ENCODE measurements at regions not wholly inside any gene's neighbourhood (a gene's known extent, or its start where the extent isn't known, plus 50 kb on each side); places are given as distances from the start of the nearest gene placed in this dataset.

DNA sequence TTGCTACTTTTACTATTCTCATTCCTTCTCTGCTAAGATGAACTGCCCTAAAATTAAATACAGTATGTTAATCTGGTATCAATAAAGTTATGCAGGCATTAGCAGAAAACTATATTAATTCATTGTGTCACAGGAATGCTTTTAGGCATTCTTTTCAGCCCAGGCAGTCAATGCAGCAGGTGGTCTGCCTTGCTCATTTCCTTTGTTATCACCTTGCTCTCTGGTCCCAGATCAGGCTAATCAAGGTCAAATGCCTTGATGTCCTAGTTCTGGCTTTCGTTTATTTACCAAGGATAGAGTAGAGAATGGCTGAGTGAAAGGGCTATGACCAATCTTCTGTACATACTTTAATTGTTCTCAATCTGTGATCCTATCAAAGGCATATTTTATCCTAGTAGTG lies 1023.6 kb downstream of the TMEM182 start:
- Histone ChIP-seq H3K27me3 (no peaks in the 10 kb centered on the region), H3K36me3 (no peaks in the 10 kb centered on the region), H3K4me3 (no peak overlapping the region), H3K9me3 (no peaks in the 10 kb centered on the region), H3K4me1 (no peaks in the 10 kb centered on the region), H3K27ac (no peak overlapping the region)
- no peak for DNase-seq
- no peak for TF ChIP-seq POLR2A (IDR thresholded peaks at IDR 0.05)
- TF ChIP-seq CTCF (IDR thresholded peaks at IDR 0.05) = no peak

DNA sequence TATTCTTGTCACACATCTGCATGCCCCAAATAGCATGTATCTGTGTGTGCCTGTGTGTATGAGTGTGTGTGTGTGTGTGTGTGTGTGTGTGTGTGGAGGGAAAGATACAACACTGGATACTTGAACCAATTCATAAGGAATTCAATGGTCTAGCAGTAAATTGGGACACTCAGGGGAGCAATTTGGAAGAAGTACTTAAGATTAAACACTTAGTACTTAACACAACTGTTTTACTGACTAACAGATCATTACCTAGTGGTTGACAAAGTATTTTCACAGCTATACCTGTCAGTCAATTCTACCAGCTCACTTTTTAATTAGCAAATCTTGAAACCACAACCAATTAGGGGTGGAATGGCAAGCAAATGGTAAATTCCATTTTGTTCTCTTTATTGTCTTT lies 1024.1 kb downstream of the TMEM182 start:
- Histone ChIP-seq H3K9me3 (no peaks in the 10 kb centered on the region), H3K27ac (no peak overlapping the region), H3K36me3 (no peaks in the 10 kb centered on the region), H3K4me3 (no peak overlapping the region), H3K4me1 (no peaks in the 10 kb centered on the region), H3K27me3 (no peaks in the 10 kb centered on the region)
- no peak for DNase-seq
- no peak for TF ChIP-seq POLR2A (IDR thresholded peaks at IDR 0.05)
- no peak for TF ChIP-seq CTCF (IDR thresholded peaks at IDR 0.05)

GRCh38 chr2:103788389-103788788 lies 1026.6 kb downstream of the TMEM182 start:
- Histone ChIP-seq H3K4me3 (no peak overlapping the region), H3K4me1 (no peaks in the 10 kb centered on the region), H3K27ac (no peak overlapping the region), H3K9me3 (no peaks in the 10 kb centered on the region), H3K36me3 (no peaks in the 10 kb centered on the region), H3K27me3 (no peaks in the 10 kb centered on the region)
- DNase-seq = no peak
- no peak for TF ChIP-seq CTCF (IDR thresholded peaks at IDR 0.05)
- TF ChIP-seq POLR2A (IDR thresholded peaks at IDR 0.05) = no peak

- no peak for TF ChIP-seq CTCF (IDR thresholded peaks at IDR 0.05)
- TF ChIP-seq POLR2A (IDR thresholded peaks at IDR 0.05) = no peak
- Histone ChIP-seq H3K9me3 (no peaks in the 10 kb centered on the region), H3K36me3 (no peaks in the 10 kb centered on the region), H3K4me3 (no peak overlapping the region), H3K27me3 (no peaks in the 10 kb centered on the region), H3K4me1 (no peaks in the 10 kb centered on the region), H3K27ac (no peak overlapping the region)
- no peak for DNase-seq
Measured at GRCh38 chr2:103788951-103789350, 1027.1 kb downstream of the TMEM182 start.

GRCh38 chr2:103789381-103790095 lies 1027.7 kb downstream of the TMEM182 start:
- no peaks in the 10 kb centered on the region for H3K4me1 ChIP-seq
- no peak for DNase-seq
- H3K9me3 ChIP-seq = no peaks in the 10 kb centered on the region
- H3K36me3 ChIP-seq = no peaks in the 10 kb centered on the region
- no peaks in the 10 kb centered on the region for H3K27me3 ChIP-seq
- TF ChIP-seq POLR2A (IDR thresholded peaks at IDR 0.05) (no peak), CTCF (IDR thresholded peaks at IDR 0.05) (no peak)
- no peak overlapping the region for H3K27ac ChIP-seq
- no peak overlapping the region for H3K4me3 ChIP-seq

- Histone ChIP-seq H3K4me1 (no peaks in the 10 kb centered on the region), H3K36me3 (no peaks in the 10 kb centered on the region), H3K9me3 (no peaks in the 10 kb centered on the region), H3K27ac (no peak overlapping the region), H3K27me3 (no peaks in the 10 kb centered on the region), H3K4me3 (no peak overlapping the region)
- TF ChIP-seq CTCF (IDR thresholded peaks at IDR 0.05) (no peak), POLR2A (IDR thresholded peaks at IDR 0.05) (no peak)
- DNase-seq = no peak
Measured at GRCh38 chr2:103792042-103792441, 1030.2 kb downstream of the TMEM182 start.

Measured in Peyer's patch (tissue), 4 donors.